CD14-positive monocyte (primary cell): ENCODE measurements at regions not wholly inside any gene's neighbourhood (a gene's known extent, or its start where the extent isn't known, plus 50 kb on each side); places are given as distances from the start of the nearest gene placed in this dataset.

Source experiments
- DNase-seq, 3 donors: peaks; one replicate each; pipeline ENCODE4 v3.0.0-alpha.2; 2011 to 2022
- H2AFZ ChIP-seq: 2 replicates; pipeline ENCODE4 v1.6.0; 2012; ENCODE audit warnings: mild to moderate bottlenecking, low read depth, low read length, inconsistent platforms; ENCODE audit not compliant: insufficient read depth, poor library complexity, severe bottlenecking
- H3K27ac ChIP-seq, 2 donors: 1 replicate in 1 of 2; 2 replicates in 1 of 2; pipeline ENCODE4 v1.5.1; 2012 to 2013; ENCODE audit warnings: low read length in 2 of 2, control low read depth in 1 of 2, inconsistent platforms in 1 of 2, low read depth in 1 of 2, mild to moderate bottlenecking in 1 of 2
- H3K27me3 ChIP-seq, 2 donors: one replicate each; pipeline versions ENCODE4 v1.6.0 to v1.6.1; 2011 to 2013; ENCODE audit warnings: low read length in 2 of 2; ENCODE audit not compliant: control insufficient read depth in 2 of 2, insufficient read depth in 2 of 2
- H3K36me3 ChIP-seq, 2 donors: replicated peaks in 1 of 2; 1 replicate in 1 of 2; 2 replicates in 1 of 2; pipeline versions ENCODE4 v1.5.1 to v1.6.1; 2012 to 2013; ENCODE audit warnings: low read length in 2 of 2, control low read depth in 1 of 2, inconsistent platforms in 1 of 2, mild to moderate bottlenecking in 1 of 2; ENCODE audit not compliant: insufficient read depth in 2 of 2, control insufficient read depth in 1 of 2
- H3K4me1 ChIP-seq, 2 donors: 1 replicate in 1 of 2; 2 replicates in 1 of 2; pipeline versions ENCODE4 v1.5.1 to v1.6.1; 2012 to 2013; ENCODE audit warnings: low read length in 2 of 2, control low read depth in 1 of 2, inconsistent platforms in 1 of 2, mild to moderate bottlenecking in 1 of 2, moderate library complexity in 1 of 2; ENCODE audit not compliant: insufficient read depth in 2 of 2, control insufficient read depth in 1 of 2
- H3K4me2 ChIP-seq: replicated peaks from 2 replicates; pipeline ENCODE3; 2012; ENCODE audit warnings: low read length, moderate library complexity, mild to moderate bottlenecking; ENCODE audit not compliant: poor library complexity, severe bottlenecking; ENCODE audit errors: extremely low read depth
- H3K4me3 ChIP-seq, 3 experiments: fragments of 200-600 bp in 1 of 3; sonication (generic) in 1 of 3; replicated peaks in 1 of 3; 1 replicate in 2 of 3; 2 replicates in 1 of 3; pipeline ENCODE4 v1.5.1; 2011 to 2013; ENCODE audit warnings: low read length in 3 of 3, mild to moderate bottlenecking in 3 of 3, control low read depth in 2 of 3, low read depth in 2 of 3, inconsistent platforms in 1 of 3, moderate library complexity in 1 of 3
- H3K79me2 ChIP-seq: 2 replicates; pipeline ENCODE4 v1.6.0; 2012; ENCODE audit warnings: mild to moderate bottlenecking, control low read depth, inconsistent platforms, low read length, moderate library complexity; ENCODE audit not compliant: insufficient read depth
- H3K9ac ChIP-seq: 2 replicates; pipeline ENCODE4 v1.6.0; 2017; ENCODE audit warnings: low read length, mild to moderate bottlenecking; ENCODE audit not compliant: insufficient read depth, poor library complexity, severe bottlenecking
- H3K9me3 ChIP-seq, 2 donors: replicated peaks in 1 of 2; 1 replicate in 1 of 2; 2 replicates in 1 of 2; pipeline versions ENCODE4 v1.5.1 to v1.6.1; 2012 to 2013; ENCODE audit warnings: low read length in 2 of 2, control low read depth in 1 of 2; ENCODE audit not compliant: control insufficient read depth in 1 of 2, insufficient read depth in 1 of 2
- H4K20me1 ChIP-seq: 2 replicates; pipeline ENCODE4 v1.6.0; 2012; ENCODE audit warnings: mild to moderate bottlenecking, low read length, control low read depth, moderate library complexity; ENCODE audit not compliant: insufficient read depth
- H3K27ac Mint-ChIP-seq, 7 donors: one replicate each; pipeline ENCODE4 v1.8.0; 2020; ENCODE audit warnings: mild to moderate bottlenecking in 7 of 7, mixed read lengths in 7 of 7, moderate library complexity in 6 of 7, inconsistent platforms in 2 of 7
- H3K27me3 Mint-ChIP-seq, 3 donors: one replicate each; pipeline ENCODE4 v1.8.0; 2021 to 2022; ENCODE audit warnings: low read depth in 3 of 3, mild to moderate bottlenecking in 3 of 3, mixed read lengths in 3 of 3, moderate library complexity in 3 of 3, inconsistent platforms in 1 of 3
- H3K36me3 Mint-ChIP-seq, 2 donors: one replicate each; pipeline ENCODE4 v1.8.0; 2020; ENCODE audit warnings: mixed read lengths in 2 of 2, inconsistent platforms in 1 of 2, mild to moderate bottlenecking in 1 of 2
- H3K4me1 Mint-ChIP-seq: one replicate; pipeline ENCODE4 v1.8.0; 2020; ENCODE audit warnings: mild to moderate bottlenecking, mixed read lengths
- H3K4me3 Mint-ChIP-seq, 2 donors: one replicate each; pipeline ENCODE4 v1.8.0; 2020; ENCODE audit warnings: mild to moderate bottlenecking in 2 of 2, mixed read lengths in 2 of 2, moderate library complexity in 1 of 2
- H3K9me3 Mint-ChIP-seq, 7 donors: one replicate each; pipeline ENCODE4 v1.8.0; 2020 to 2022; ENCODE audit warnings: mixed read lengths in 7 of 7, mild to moderate bottlenecking in 6 of 7, moderate library complexity in 6 of 7, inconsistent platforms in 2 of 7
- WGBS: methylation state at CpG from one replicate; pipeline ENCODE4 v1.1.5; 2013; ENCODE audit warnings: missing lambda C conversion rate; ENCODE audit not compliant: insufficient coverage; 5-methylcytosine and 5-hydroxymethylcytosine counted together
- intact Hi-C, 2 donors: fragments of 100-400 bp; cut with micrococcal nuclease; formaldehyde crosslinking; loops; one replicate each; pipeline versions ENCODE4 v1.15.0 to v1.15.1; 2023
- TF ChIP-seq, protein P1 (sequence below): fragments of 200-600 bp; IDR thresholded peaks from one replicate; pipeline ENCODE4 v1.8.0; 2022; ENCODE audit warnings: antibody characterized with exemption, mild to moderate bottlenecking

DNA sequence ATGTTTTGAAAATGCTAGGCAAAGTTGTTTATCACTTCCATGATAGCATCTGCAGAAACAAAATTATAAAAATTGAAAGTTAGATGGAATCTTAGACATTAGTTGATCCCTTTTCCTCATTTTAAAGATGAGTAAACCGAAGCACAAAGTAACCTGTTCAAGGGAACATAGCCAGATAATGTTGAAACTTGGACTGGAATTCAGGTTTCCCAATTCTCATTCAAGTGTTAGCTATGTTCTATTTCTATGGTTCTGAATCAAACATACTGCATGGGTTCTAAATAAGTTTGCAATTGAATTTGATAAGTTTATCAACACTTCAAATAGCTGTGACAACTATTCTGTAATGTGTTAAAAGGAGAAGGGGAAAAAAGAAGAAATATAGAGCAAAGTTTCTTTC, 122.4 kb upstream of the SOX5 start:
- no peaks in the 10 kb centered on the region for H4K20me1 ChIP-seq
- H3K4me3 Mint-ChIP-seq, result no peak overlapping the region
- no peaks in the 10 kb centered on the region for H3K36me3 Mint-ChIP-seq
- no peaks in the 10 kb centered on the region for H3K4me1 Mint-ChIP-seq
- no peaks in the 10 kb centered on the region for H3K9me3 ChIP-seq
- no peak overlapping the region for H3K9ac ChIP-seq
- no peak overlapping the region for H3K27ac Mint-ChIP-seq
- H3K36me3 ChIP-seq, result no peaks in the 10 kb centered on the region
- no peak overlapping the region for H3K27ac ChIP-seq
- H3K4me2 ChIP-seq, result no peak overlapping the region
- no peak overlapping the region for H3K4me3 ChIP-seq
- no CpG with 5 or more reads among the region's 1 CpG for whole genome bisulfite sequencing
- peaks cover 0 to 2% (median 0%) of the 10 kb centered on the region in 7 donors for H3K9me3 Mint-ChIP-seq
- no peaks in the 10 kb centered on the region for H3K4me1 ChIP-seq
- H3K27me3 ChIP-seq, result no peaks in the 10 kb centered on the region
- TF ChIP-seq, protein P1, sequence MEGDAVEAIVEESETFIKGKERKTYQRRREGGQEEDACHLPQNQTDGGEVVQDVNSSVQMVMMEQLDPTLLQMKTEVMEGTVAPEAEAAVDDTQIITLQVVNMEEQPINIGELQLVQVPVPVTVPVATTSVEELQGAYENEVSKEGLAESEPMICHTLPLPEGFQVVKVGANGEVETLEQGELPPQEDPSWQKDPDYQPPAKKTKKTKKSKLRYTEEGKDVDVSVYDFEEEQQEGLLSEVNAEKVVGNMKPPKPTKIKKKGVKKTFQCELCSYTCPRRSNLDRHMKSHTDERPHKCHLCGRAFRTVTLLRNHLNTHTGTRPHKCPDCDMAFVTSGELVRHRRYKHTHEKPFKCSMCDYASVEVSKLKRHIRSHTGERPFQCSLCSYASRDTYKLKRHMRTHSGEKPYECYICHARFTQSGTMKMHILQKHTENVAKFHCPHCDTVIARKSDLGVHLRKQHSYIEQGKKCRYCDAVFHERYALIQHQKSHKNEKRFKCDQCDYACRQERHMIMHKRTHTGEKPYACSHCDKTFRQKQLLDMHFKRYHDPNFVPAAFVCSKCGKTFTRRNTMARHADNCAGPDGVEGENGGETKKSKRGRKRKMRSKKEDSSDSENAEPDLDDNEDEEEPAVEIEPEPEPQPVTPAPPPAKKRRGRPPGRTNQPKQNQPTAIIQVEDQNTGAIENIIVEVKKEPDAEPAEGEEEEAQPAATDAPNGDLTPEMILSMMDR, result no peak
- intact Hi-C loops, result no loop called here
- H3K27me3 Mint-ChIP-seq, result peaks cover 0 to 2% (median 0%) of the 10 kb centered on the region in 3 donors
- H3K79me2 ChIP-seq, result no peaks in the 10 kb centered on the region
- no peak for DNase-seq
- no peak overlapping the region for H2AFZ ChIP-seq

DNA sequence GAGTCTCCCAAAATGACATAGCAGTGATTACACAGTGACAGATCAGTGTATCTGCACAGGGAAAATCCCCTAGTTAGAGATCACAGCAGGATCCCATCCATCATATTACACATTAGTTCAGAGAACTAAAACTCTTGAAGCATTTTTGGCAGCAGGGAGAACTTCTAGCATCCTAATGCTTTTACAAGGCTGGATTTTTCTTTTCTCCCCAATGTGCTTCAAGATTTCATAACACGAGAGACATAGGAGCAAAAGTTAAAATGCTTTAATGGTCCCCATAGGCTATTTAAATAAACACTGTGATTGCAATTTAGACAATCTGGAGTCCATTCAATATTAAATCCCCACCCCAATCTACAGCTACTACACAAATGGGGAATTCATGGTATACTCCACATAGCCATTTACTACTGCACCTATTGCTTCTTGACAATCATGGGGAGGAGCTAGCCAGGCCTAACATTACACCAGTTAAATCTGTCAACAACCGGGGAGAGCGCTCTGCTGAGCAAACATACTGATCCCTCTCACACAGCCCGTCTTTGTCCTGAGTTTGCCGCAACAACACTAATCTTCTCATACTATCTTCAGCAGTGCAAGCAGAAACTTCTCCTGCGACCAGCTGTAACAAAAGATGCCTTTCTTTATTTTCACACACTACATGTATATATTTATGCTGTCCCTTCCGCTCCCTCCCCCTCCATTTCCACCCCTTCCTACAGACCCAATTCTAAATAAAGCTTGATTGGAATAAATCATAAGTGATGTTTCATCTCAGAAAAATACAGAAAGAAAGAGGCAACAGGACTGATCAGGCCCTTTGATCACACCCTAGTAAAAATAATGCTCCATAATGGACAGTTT, 120.3 kb upstream of the SOX5 start:
- H3K4me1 Mint-ChIP-seq, result no peaks in the 10 kb centered on the region
- Histone ChIP-seq H3K4me2 (no peak overlapping the region), H3K9me3 (no peaks in the 10 kb centered on the region), H4K20me1 (no peaks in the 10 kb centered on the region), H3K4me3 (no peak overlapping the region), H3K9ac (no peak overlapping the region), H2AFZ (no peak overlapping the region), H3K27ac (no peak overlapping the region), H3K4me1 (no peaks in the 10 kb centered on the region), H3K79me2 (no peaks in the 10 kb centered on the region), H3K36me3 (no peaks in the 10 kb centered on the region), H3K27me3 (no peaks in the 10 kb centered on the region)
- peaks cover 0 to 5% (median 0%) of the 10 kb centered on the region in 7 donors for H3K9me3 Mint-ChIP-seq
- WGBS, result 100% methylated on average over 4 of the region's 7 CpGs
- H3K36me3 Mint-ChIP-seq, result no peaks in the 10 kb centered on the region
- H3K27me3 Mint-ChIP-seq, result peaks cover 0 to under 1% (median 0%) of the 10 kb centered on the region in 3 donors
- no peak for DNase-seq
- H3K4me3 Mint-ChIP-seq, result no peak overlapping the region
- intact Hi-C loops, result no loop called here
- peak overlapping the region in 1 of 7 donors; percentile 7 for H3K27ac Mint-ChIP-seq
- TF ChIP-seq, protein P1, result no peak
